ENCODE measurements at regions not wholly inside any gene's neighbourhood (a gene's known extent, or its start where the extent isn't known, plus 50 kb on each side); places are given as distances from the start of the nearest gene placed in this dataset.

DNA sequence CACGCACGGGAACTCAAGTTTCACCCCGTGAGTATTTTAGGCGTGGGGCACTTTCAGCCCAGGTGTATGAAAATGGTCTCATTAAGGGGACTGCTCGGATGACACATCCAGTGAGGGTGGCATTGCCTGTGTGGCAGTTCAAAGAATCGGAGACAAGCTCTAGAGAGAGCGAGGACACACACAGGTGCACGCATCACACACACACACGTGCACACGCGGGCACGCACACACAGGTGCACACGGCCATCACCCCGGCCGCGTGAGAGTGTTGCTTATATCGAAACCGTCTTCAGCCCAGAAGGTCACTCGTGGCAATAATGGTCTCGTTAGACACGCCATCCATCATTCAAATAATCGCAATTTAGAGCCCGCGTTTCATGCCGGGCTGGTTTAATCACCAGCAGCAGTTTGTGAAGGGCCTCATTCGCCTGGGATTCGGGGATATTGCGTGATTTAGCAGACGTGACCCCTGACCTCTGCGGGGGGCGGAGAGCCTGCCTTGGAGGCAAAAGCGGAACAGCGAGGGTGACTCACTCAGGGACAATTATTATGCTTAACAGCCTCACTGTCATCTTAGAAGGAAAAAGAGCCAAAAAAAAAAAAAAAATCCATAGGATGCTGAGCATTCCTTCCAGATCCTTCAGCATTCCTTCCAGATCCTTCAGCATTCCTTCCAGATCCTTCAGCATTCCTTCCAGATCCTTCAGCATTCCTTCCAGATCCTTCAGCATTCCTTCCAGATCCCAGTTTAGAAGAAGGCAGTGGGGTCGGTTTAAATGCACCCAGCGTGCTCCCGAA is 89.4 kb upstream of the PPP2R3B start:
- Histone ChIP-seq H3K27ac (ENCODE audit: low read length) (no peak overlapping the region), H3K27me3 (ENCODE audit: control insufficient read depth, insufficient read depth, low read length) (no peaks in the 10 kb centered on the region), H3K4me3 (ENCODE audit: low read length) (no peak overlapping the region), H3K9me3 (ENCODE audit: control insufficient read depth, insufficient read depth, low read length) (peaks cover 6% of the 10 kb centered on the region), H3K4me1 (ENCODE audit: control insufficient read depth, insufficient read depth, low read length) (no peaks in the 10 kb centered on the region), H3K36me3 (ENCODE audit: control insufficient read depth, insufficient read depth, low read length) (no peaks in the 10 kb centered on the region)
- 93% methylated on average over 36 of the region's 36 CpGs for WGBS (ENCODE audit: insufficient coverage)
- no peak for ATAC-seq
- H3K27ac Mint-ChIP-seq: no peak overlapping the region
- intact Hi-C loops (cut with micrococcal nuclease): no loop called here
- TF ChIP-seq, protein P1, sequence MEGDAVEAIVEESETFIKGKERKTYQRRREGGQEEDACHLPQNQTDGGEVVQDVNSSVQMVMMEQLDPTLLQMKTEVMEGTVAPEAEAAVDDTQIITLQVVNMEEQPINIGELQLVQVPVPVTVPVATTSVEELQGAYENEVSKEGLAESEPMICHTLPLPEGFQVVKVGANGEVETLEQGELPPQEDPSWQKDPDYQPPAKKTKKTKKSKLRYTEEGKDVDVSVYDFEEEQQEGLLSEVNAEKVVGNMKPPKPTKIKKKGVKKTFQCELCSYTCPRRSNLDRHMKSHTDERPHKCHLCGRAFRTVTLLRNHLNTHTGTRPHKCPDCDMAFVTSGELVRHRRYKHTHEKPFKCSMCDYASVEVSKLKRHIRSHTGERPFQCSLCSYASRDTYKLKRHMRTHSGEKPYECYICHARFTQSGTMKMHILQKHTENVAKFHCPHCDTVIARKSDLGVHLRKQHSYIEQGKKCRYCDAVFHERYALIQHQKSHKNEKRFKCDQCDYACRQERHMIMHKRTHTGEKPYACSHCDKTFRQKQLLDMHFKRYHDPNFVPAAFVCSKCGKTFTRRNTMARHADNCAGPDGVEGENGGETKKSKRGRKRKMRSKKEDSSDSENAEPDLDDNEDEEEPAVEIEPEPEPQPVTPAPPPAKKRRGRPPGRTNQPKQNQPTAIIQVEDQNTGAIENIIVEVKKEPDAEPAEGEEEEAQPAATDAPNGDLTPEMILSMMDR (IDR thresholded peaks at IDR 0.05): no peak
- H3K4me1 Mint-ChIP-seq: no peaks in the 10 kb centered on the region
- H3K9me3 Mint-ChIP-seq: peaks cover 2 to 8% of the 10 kb centered on the region in 2 donors
- no peaks in the 10 kb centered on the region for H3K36me3 Mint-ChIP-seq
- H3K4me3 Mint-ChIP-seq: no peak overlapping the region
- DNase-seq: no peak
- H3K27me3 Mint-ChIP-seq (ENCODE audit: low read depth in 2 of 2): no peaks in the 10 kb centered on the region

DNA sequence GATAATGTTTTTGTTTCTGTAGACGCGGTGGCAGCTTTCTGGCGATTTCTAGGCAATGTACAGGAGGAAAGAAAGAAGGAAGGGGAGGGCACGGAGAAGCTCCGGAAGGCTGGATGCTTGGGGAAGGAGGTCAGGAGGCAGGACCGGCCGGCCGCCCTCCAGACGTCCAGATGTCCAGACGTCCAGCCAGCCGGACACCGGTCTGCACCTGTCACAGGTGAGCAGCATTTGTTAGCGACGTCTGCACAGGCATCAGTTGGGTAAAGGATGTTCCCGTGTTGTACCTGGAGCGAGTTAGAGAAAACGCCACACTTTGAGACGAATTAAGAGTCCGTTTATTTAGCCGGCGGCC is 90.0 kb upstream of the PPP2R3B start:
- WGBS (ENCODE audit: insufficient coverage): 93% methylated on average over 17 of the region's 21 CpGs
- H3K27me3 ChIP-seq (ENCODE audit: control insufficient read depth, insufficient read depth, low read length): no peaks in the 10 kb centered on the region
- no peak overlapping the region for H3K4me3 ChIP-seq (ENCODE audit: low read length)
- Mint-ChIP-seq H3K36me3 (no peaks in the 10 kb centered on the region), H3K4me1 (no peaks in the 10 kb centered on the region), H3K27ac (no peak overlapping the region), H3K9me3 (peaks cover under 1 to 6% of the 10 kb centered on the region in 2 donors), H3K4me3 (no peak overlapping the region), H3K27me3 (ENCODE audit: low read depth in 2 of 2) (no peaks in the 10 kb centered on the region)
- H3K36me3 ChIP-seq (ENCODE audit: control insufficient read depth, insufficient read depth, low read length): no peaks in the 10 kb centered on the region
- no peak overlapping the region for H3K27ac ChIP-seq (ENCODE audit: low read length)
- DNase-seq (no peak), ATAC-seq (no peak)
- intact Hi-C loops (cut with micrococcal nuclease): no loop called here
- TF ChIP-seq, protein P1 (IDR thresholded peaks at IDR 0.05): no peak
- H3K4me1 ChIP-seq (ENCODE audit: control insufficient read depth, insufficient read depth, low read length): no peaks in the 10 kb centered on the region
- peaks cover 10% of the 10 kb centered on the region for H3K9me3 ChIP-seq (ENCODE audit: control insufficient read depth, insufficient read depth, low read length)

DNA sequence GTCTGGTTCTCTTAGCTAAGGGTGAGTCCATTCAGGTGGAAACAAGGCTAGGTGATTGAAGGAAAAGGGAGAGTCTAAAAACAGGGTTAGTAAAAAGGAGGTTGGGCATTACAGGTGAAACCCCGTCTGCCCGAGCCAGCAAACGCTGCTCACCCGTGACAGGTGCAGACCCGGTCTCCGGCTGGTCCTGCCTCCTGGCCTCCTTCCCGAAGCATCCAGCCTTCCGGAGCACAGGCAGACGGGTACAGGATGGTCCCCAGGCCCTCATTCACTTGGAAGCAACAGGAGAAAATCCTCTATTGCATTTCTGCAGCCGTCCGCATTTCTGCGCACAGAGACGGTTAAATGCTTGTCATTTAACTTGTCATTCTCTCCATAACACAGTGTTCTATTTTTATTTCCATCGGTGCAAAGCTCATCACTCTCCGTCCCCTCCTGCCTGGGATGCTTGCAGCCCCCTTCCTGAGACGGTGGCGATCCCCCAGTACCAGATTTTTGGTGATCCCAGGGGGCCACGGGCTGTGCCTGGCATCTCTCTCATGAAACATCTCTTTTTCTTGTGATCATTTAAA is 90.8 kb upstream of the PPP2R3B start:
- TF ChIP-seq, protein P1 (IDR thresholded peaks at IDR 0.05): no peak
- H3K4me3 Mint-ChIP-seq: no peak overlapping the region
- ATAC-seq: no peak
- Histone ChIP-seq H3K4me1 (ENCODE audit: control insufficient read depth, insufficient read depth, low read length) (no peaks in the 10 kb centered on the region), H3K27me3 (ENCODE audit: control insufficient read depth, insufficient read depth, low read length) (no peaks in the 10 kb centered on the region), H3K27ac (ENCODE audit: low read length) (no peak overlapping the region), H3K9me3 (ENCODE audit: control insufficient read depth, insufficient read depth, low read length) (peaks cover 7% of the 10 kb centered on the region), H3K36me3 (ENCODE audit: control insufficient read depth, insufficient read depth, low read length) (no peaks in the 10 kb centered on the region), H3K4me3 (ENCODE audit: low read length) (no peak overlapping the region)
- H3K4me1 Mint-ChIP-seq: no peaks in the 10 kb centered on the region
- 92% methylated on average over 18 of the region's 18 CpGs for WGBS (ENCODE audit: insufficient coverage)
- intact Hi-C loops (cut with micrococcal nuclease): no loop called here
- H3K9me3 Mint-ChIP-seq: peaks cover 4 to 10% of the 10 kb centered on the region in 2 donors
- no peak for DNase-seq
- no peak overlapping the region for H3K27ac Mint-ChIP-seq
- H3K36me3 Mint-ChIP-seq: no peaks in the 10 kb centered on the region
- H3K27me3 Mint-ChIP-seq (ENCODE audit: low read depth in 2 of 2): no peaks in the 10 kb centered on the region
